Neural crest cell (in vitro differentiated cells): ENCODE measurements at regions not wholly inside any gene's neighbourhood (a gene's known extent, or its start where the extent isn't known, plus 50 kb on each side); places are given as distances from the start of the nearest gene placed in this dataset.
A peak's percentile ranks its signal among the peaks of the same experiment; 100 is the strongest.

Experiments
- DNase-seq: peaks from one replicate; pipeline ENCODE4 v3.0.0; 2021; ENCODE audit warnings: low read depth, mixed read lengths, low spot score
- H3K27ac Mint-ChIP-seq: one replicate; pipeline ENCODE4 v1.8.0; 2021; ENCODE audit warnings: mild to moderate bottlenecking, mixed read lengths; ENCODE audit not compliant: unreplicated experiment
- H3K27me3 Mint-ChIP-seq: 2 replicates; pipeline ENCODE4 v1.8.0; 2021; ENCODE audit warnings: low read depth, mild to moderate bottlenecking, mixed read lengths
- H3K36me3 Mint-ChIP-seq: 2 replicates; pipeline ENCODE4 v1.8.0; 2021; ENCODE audit warnings: low read depth, mild to moderate bottlenecking, mixed read lengths
- H3K4me1 Mint-ChIP-seq: 2 replicates; pipeline ENCODE4 v1.8.0; 2021; ENCODE audit warnings: mixed read lengths
- H3K4me3 Mint-ChIP-seq: one replicate; pipeline ENCODE4 v1.8.0; 2021; ENCODE audit warnings: mild to moderate bottlenecking, mixed read lengths
- H3K9me3 Mint-ChIP-seq: 2 replicates; pipeline ENCODE4 v1.8.0; 2021; ENCODE audit warnings: mixed read lengths
- CTCF ChIP-seq: fragments of 200-600 bp; sonication (generic); conservative IDR thresholded peaks from 2 replicates; pipeline ENCODE4 v1.5.0; 2021; ENCODE audit warnings: antibody characterized with exemption, mild to moderate bottlenecking

GRCh38 chr2:16777123-16777870 is 111.7 kb upstream of the CYRIA start:
- H3K9me3 Mint-ChIP-seq: peaks cover 4% of the 10 kb centered on the region
- TF ChIP-seq CTCF: no peak
- DNase-seq: no peak
- peaks cover 6% of the 10 kb centered on the region for H3K27me3 Mint-ChIP-seq
- H3K27ac Mint-ChIP-seq: no peak overlapping the region
- H3K36me3 Mint-ChIP-seq: no peaks in the 10 kb centered on the region
- H3K4me3 Mint-ChIP-seq: no peak overlapping the region
- peaks cover 5% of the 10 kb centered on the region for H3K4me1 Mint-ChIP-seq

GRCh38 chr2:16775899-16776231 is 110.2 kb upstream of the CYRIA start:
- peaks cover 5% of the 10 kb centered on the region for H3K4me1 Mint-ChIP-seq
- no peak for TF ChIP-seq CTCF
- no peak overlapping the region for H3K4me3 Mint-ChIP-seq
- peaks cover 2% of the 10 kb centered on the region for H3K9me3 Mint-ChIP-seq
- peaks cover 6% of the 10 kb centered on the region for H3K27me3 Mint-ChIP-seq
- no peak overlapping the region for H3K27ac Mint-ChIP-seq
- no peak for DNase-seq
- no peaks in the 10 kb centered on the region for H3K36me3 Mint-ChIP-seq

- Mint-ChIP-seq H3K27me3 (peaks cover 6% of the 10 kb centered on the region), H3K9me3 (no peaks in the 10 kb centered on the region), H3K36me3 (no peaks in the 10 kb centered on the region), H3K4me3 (no peak overlapping the region), H3K4me1 (peaks cover 5% of the 10 kb centered on the region), H3K27ac (no peak overlapping the region)
- no peak for DNase-seq
- peak; percentile 55 for TF ChIP-seq CTCF
These were observed 109.6 kb upstream of the CYRIA start for GRCh38 chr2:16774980-16775898.

- Mint-ChIP-seq H3K4me1 (peaks cover 5% of the 10 kb centered on the region), H3K4me3 (no peak overlapping the region), H3K9me3 (no peaks in the 10 kb centered on the region), H3K27ac (no peak overlapping the region), H3K27me3 (peaks cover 8% of the 10 kb centered on the region), H3K36me3 (no peaks in the 10 kb centered on the region)
- no peak for DNase-seq
- TF ChIP-seq CTCF: no peak
These were observed 108.5 kb upstream of the CYRIA start for GRCh38 chr2:16774091-16774490.

DNA sequence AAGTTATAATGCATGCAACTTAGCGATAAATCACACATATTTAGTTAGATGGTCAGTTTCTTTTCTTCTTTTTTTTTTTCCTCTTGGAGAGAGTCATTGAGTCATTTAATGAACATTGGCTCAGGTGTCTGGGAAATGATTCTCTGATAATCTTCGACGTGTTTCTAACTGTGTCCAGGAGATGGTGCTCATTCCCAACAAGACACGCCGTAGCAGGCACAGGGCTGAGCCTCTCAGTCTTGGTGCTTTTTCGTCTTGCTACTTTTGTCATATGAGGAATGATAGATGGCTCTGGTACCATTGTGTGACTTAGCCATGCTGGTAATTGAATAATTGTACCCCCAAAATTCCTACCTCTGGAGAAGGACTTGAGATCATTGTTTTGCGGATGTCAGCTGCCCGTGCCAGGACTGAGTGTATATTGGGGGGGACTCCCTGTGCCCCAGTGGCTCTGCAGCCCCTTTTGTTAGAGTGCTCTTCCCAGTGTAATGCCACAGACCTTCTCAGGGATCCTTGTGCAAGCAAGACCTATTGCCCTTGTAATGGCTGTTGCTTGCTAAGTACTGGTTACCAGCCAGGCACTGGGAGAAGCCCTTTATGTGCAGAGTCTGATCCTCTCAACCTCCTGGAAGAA is 107.6 kb upstream of the CYRIA start:
- Mint-ChIP-seq H3K27ac (no peak overlapping the region), H3K27me3 (peaks cover 8% of the 10 kb centered on the region), H3K4me1 (peaks cover 5% of the 10 kb centered on the region), H3K36me3 (no peaks in the 10 kb centered on the region), H3K4me3 (no peak overlapping the region), H3K9me3 (no peaks in the 10 kb centered on the region)
- TF ChIP-seq CTCF: peak; percentile 88
- peak; percentile 54 for DNase-seq
